Psoas muscle (tissue), 7 donors: ENCODE measurements at regions not wholly inside any gene's neighbourhood (a gene's known extent, or its start where the extent isn't known, plus 50 kb on each side); places are given as distances from the start of the nearest gene placed in this dataset.
"Not testable (repeated sequence)": the region's sequence is repeated elsewhere in the genome, so short reads cannot be mapped to it uniquely, and the experiment has no call there.

ENCODE experiments used
- ATAC-seq, 4 donors: fragments of 200-7000 bp; cut with Tn5 transposase; one replicate each; pipeline ENCODE4 v1.9.1; 2020; ENCODE audit warnings: moderate library complexity in 3 of 4, mild to moderate bottlenecking in 2 of 4
- DNase-seq, 2 donors: peaks; one replicate each; pipeline ENCODE4 v3.0.0-alpha.2; 2020
- H3K27ac ChIP-seq: fragments of 200-600 bp; one replicate; pipeline ENCODE4 v1.8.0; 2022
- H3K27me3 ChIP-seq, 3 donors: fragments of 200-600 bp in 1 of 3; one replicate each; pipeline versions ENCODE4 v1.6.1 to v1.8.0; 2013 to 2022; ENCODE audit warnings: low read length in 2 of 3, mild to moderate bottlenecking in 2 of 3, moderate library complexity in 1 of 3; ENCODE audit not compliant: insufficient read depth in 3 of 3
- H3K36me3 ChIP-seq, 2 donors: fragments of 200-600 bp in 1 of 2; one replicate each; pipeline versions ENCODE4 v1.6.1 to v1.8.0; 2013 to 2022; ENCODE audit warnings: low read depth in 1 of 2, mild to moderate bottlenecking in 1 of 2, moderate library complexity in 1 of 2; ENCODE audit not compliant: insufficient read depth in 1 of 2
- H3K4me1 ChIP-seq: fragments of 200-600 bp; one replicate; pipeline ENCODE4 v1.8.0; 2022
- H3K4me3 ChIP-seq: fragments of 200-600 bp; one replicate; pipeline ENCODE4 v1.8.0; 2022; ENCODE audit warnings: mild to moderate bottlenecking
- H3K9me3 ChIP-seq: fragments of 200-600 bp; one replicate; pipeline ENCODE4 v1.8.0; 2022
- WGBS, 3 donors: extraction: QIAGEN DNeasy Blood & Tissue Kit; methylation state at CpG; one replicate each; pipeline versions ENCODE4 v1.1.6 to v1.1.7; 2013; 5-methylcytosine and 5-hydroxymethylcytosine counted together
- intact Hi-C, 2 donors: fragments of 100-400 bp; cut with DNase I; formaldehyde crosslinking; loops; one replicate each; pipeline versions ENCODE4 v1.11.0 to v1.14.2; 2022
- TF ChIP-seq, protein P1 (sequence below): fragments of 200-600 bp; IDR thresholded peaks from one replicate; pipeline ENCODE4 v1.8.0; 2022; ENCODE audit warnings: antibody characterized with exemption
- donor health status: healthy with polysubstance abuse.
- donor health status: DM: no; HTN: no; CAD: no; lungs with moderate emphysema.
- donor health status: Bipolar disorder and iron deficiency.
- donor health status: healthy.
- donor health status: DM: yes; HTN: yes; CAD: no.
- donor health status: DM: no; HTN: no; CAD: no.
- donor health status: DM: yes; HTN: yes; CAD: no.

DNA sequence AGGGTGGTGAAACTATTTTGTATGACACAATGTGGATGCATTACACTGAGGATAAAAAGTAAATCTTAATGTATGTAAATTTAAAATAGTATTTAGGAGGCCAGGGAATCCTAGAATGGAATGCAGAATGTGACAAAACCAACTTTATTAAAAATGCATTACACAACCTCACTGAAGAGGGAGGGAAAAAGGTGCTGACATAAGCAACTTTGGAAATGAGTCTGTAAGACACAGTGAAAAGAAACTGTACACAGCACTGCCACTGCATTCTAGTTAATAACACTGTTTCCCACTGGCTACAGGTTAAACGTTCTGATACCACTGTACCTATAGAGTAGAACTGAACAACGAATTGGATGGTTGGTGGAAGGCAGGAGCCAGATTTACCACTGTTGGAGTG lies 308.8 kb upstream of the DPP6 start:
- H3K27ac ChIP-seq, ATAC-seq, H3K4me3 ChIP-seq, H3K9me3 ChIP-seq, H3K36me3 ChIP-seq, intact Hi-C loops, DNase-seq, H3K4me1 ChIP-seq, H3K27me3 ChIP-seq: not testable (repeated sequence)
- 65 to 67% (median 66%) methylated on average over 2 of the region's 2 CpGs for WGBS, 3 donors

DNA sequence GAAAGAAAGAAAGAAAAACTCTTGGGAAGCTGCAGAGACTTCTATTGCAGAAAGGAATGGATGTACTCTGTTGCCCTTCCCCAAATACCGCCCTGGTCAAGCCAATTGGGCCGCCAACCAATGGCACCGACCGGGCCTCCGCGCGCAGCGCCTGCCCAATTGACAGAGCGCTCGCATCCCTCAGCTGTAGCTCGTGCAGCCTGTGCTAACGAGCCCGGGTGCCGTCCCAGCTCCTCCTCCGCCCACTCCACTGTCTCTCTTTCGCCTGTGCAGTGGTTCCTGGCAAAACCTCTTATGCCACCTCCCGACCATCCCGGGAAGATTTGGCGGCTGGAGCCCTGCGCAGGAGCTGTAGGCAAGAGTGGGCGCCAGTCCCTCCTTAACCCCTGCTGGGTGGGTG lies 304.2 kb upstream of the DPP6 start:
- H3K36me3 ChIP-seq, H3K9me3 ChIP-seq, ATAC-seq, H3K4me1 ChIP-seq, DNase-seq, H3K27me3 ChIP-seq, H3K4me3 ChIP-seq, intact Hi-C loops, H3K27ac ChIP-seq: not testable (repeated sequence)
- WGBS, 3 donors = 2 to 3% (median 3%) methylated on average over 14 to 21 of the region's 21 CpGs

DNA sequence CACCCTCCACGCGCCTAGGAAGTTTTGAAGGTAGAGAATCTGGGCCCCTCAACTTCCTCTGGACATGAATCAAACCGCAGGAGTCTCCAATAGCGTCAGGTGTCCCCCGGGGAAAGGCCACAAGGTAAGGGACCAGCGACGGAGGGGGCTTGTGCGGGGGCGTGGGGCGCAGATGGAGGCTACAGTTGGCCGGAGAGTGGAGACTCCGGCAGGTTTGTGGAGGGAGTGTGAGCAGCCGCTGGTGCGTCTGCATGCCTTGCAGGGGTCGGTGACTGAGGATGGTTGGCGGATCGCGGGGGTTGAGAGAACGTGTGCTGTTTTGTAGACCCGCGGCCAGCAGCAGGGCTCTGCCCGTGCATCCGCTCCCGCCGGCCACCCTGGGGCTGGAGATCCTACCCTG lies 303.3 kb upstream of the DPP6 start:
- H3K27ac ChIP-seq, ATAC-seq, intact Hi-C loops, H3K27me3 ChIP-seq, H3K9me3 ChIP-seq, H3K36me3 ChIP-seq, H3K4me1 ChIP-seq, DNase-seq, H3K4me3 ChIP-seq: not testable (repeated sequence)
- 0 to 3% (median 0%) methylated on average over 10 to 23 of the region's 25 CpGs for WGBS, 3 donors

DNA sequence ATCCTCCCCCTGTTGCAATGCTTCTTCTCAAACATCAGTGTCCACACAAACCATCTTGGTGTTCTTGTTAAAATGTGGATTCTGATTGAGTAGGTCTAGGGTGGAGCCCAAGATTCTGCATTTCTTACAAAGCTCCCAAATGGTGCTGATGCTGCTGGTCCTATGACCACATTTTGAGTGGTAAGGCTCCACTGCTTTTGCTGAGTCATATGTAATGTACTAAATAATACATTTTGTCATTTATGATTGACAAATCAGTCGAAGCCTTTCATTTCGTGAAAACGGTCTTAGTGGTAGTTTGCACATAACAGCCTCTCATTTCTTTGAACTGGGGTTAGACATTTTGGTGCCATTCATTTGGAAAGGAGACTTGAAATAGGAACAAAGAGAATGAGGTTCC lies 286.3 kb upstream of the DPP6 start:
- ATAC-seq, intact Hi-C loops, H3K27ac ChIP-seq, H3K36me3 ChIP-seq, H3K4me1 ChIP-seq, H3K9me3 ChIP-seq, DNase-seq, H3K27me3 ChIP-seq, H3K4me3 ChIP-seq: not testable (repeated sequence)
- WGBS, 3 donors = 89 to 93% (median 91%) methylated on average over 3 of the region's 3 CpGs

DNA sequence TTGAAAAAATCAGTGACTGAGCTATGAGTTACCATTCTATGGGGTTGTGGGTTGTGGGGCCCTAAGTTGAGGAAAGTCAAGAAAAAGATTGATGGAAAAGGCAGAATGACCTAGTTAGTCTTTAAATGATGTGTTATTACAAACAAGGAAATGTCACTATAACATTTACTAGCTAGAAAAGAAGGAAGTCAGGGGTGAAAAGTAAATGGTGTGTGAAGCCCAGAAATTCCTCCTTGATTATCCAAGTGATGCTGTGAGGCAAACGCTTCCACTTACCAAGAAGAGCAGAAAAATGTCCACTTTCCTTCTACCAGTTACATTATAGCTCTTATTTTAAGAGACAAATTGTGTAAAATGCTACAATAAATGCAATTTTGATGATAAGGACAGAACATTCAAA lies 285.3 kb upstream of the DPP6 start:
- DNase-seq, H3K36me3 ChIP-seq, ATAC-seq, H3K27me3 ChIP-seq, intact Hi-C loops, H3K27ac ChIP-seq, H3K4me3 ChIP-seq, H3K9me3 ChIP-seq, H3K4me1 ChIP-seq: not testable (repeated sequence)
- 62 to 70% (median 63%) methylated on average over 1 of the region's 1 CpG for WGBS, 3 donors

DNA sequence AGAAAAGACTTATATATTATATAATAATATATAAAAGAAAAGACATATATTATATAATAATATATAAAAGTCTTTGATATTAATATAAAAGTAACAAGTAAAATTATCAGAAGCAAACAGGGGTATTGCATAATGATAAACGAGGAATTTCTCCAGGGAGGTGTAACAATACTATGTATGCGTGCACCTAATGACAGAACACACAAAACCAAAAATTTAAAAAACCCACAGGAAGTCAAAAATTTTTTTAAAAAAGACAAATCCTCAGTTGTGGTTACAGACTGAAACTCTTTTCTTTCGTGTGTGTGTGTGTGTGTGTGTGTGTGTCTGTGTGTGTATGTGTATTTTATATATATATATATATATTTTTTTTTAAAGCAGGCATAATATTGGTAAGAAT lies 279.2 kb upstream of the DPP6 start:
- Histone ChIP-seq H3K4me3 (no peak overlapping the region), H3K4me1 (no peaks in the 10 kb centered on the region), H3K27me3 (no peaks in the 10 kb centered on the region), H3K9me3 (no peaks in the 10 kb centered on the region), H3K36me3 (no peaks in the 10 kb centered on the region), H3K27ac (no peak overlapping the region)
- TF ChIP-seq, protein P1, sequence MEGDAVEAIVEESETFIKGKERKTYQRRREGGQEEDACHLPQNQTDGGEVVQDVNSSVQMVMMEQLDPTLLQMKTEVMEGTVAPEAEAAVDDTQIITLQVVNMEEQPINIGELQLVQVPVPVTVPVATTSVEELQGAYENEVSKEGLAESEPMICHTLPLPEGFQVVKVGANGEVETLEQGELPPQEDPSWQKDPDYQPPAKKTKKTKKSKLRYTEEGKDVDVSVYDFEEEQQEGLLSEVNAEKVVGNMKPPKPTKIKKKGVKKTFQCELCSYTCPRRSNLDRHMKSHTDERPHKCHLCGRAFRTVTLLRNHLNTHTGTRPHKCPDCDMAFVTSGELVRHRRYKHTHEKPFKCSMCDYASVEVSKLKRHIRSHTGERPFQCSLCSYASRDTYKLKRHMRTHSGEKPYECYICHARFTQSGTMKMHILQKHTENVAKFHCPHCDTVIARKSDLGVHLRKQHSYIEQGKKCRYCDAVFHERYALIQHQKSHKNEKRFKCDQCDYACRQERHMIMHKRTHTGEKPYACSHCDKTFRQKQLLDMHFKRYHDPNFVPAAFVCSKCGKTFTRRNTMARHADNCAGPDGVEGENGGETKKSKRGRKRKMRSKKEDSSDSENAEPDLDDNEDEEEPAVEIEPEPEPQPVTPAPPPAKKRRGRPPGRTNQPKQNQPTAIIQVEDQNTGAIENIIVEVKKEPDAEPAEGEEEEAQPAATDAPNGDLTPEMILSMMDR = no peak
- intact Hi-C loops = no loop called here
- WGBS, 3 donors = 68 to 73% (median 72%) methylated on average over 3 of the region's 3 CpGs
- ATAC-seq (no peak), DNase-seq (no peak)

DNA sequence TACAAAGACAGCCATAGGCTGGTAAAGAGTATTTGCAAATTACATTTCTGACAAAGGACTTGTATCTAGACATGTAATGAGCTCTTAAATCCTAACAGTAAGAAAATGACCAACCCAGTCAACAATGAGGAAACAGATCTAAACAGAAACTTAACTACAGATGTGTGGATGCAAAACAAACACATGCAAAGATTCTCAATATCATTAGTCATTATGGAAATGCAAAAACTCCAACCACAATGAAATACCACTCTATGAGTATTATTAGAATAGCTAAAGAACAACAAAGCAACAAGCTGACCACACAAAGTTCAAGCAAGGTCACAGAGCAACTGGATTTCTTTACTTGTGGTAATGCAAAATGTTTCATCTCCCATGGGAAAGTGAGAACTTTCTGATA lies 275.3 kb upstream of the DPP6 start:
- intact Hi-C loops, H3K4me3 ChIP-seq, H3K27me3 ChIP-seq, H3K9me3 ChIP-seq, H3K36me3 ChIP-seq, ATAC-seq, H3K4me1 ChIP-seq, DNase-seq, H3K27ac ChIP-seq: not testable (repeated sequence)

DNA sequence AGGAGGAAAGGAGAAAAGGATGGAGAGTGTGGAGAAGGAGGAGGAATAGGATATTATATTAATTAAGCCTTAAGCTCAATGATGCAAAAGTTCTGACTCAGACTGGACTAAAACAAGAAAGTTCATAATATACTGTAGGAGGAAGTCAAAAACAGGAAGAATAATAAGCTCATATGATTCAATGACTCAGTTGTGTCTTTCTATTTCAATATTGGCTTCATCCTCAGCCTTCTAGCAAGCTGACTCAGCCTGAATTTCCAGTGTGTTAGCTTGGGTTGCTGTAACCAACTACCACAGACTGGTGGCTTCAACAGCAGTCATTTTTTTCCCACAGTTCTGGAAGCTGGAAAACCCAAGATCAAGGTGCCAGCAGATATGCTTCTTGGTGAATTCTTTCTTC lies 254.8 kb upstream of the DPP6 start:
- H3K36me3 ChIP-seq, intact Hi-C loops, H3K4me3 ChIP-seq, DNase-seq, H3K27ac ChIP-seq, H3K9me3 ChIP-seq, H3K4me1 ChIP-seq, ATAC-seq, H3K27me3 ChIP-seq: not testable (repeated sequence)
